SH-SY5Y (cell line): ENCODE measurements at regions not wholly inside any gene's neighbourhood (a gene's known extent, or its start where the extent isn't known, plus 50 kb on each side); places are given as distances from the start of the nearest gene placed in this dataset.

Experiments
- GATA2 ChIP-seq: IDR thresholded peaks from 2 replicates; pipeline ENCODE4 v1.6.1; 2011; ENCODE audit warnings: mild to moderate bottlenecking, low read depth, low read length
- GATA3 ChIP-seq: IDR thresholded peaks from 2 replicates; pipeline ENCODE4 v1.6.1; 2011; ENCODE audit warnings: low read depth, mild to moderate bottlenecking, low read length, moderate library complexity

DNA sequence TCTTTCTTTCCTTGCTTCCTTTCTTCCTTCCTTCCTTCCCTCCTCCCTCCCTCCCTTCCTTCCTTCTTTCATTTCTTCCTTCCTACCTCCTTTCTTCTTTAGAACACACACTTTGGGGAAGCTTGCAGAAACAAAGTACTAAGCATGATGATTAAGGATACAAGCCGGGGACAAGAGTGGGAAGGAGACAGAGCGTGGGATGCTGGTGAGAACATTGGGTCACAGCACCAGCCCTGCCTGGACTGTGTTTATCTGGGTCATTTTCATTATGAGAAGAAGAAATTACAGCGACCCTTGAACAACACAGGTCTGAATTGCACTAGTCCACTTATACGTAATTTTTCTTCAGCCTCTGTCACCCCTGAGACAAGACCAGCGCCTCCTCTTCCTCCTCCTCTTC, 169.3 kb upstream of the TBL1X start:
- TF ChIP-seq GATA2 (no peak), GATA3 (no peak)
